KBM-7 (cell line): ENCODE measurements at regions not wholly inside any gene's neighbourhood (a gene's known extent, or its start where the extent isn't known, plus 50 kb on each side); places are given as distances from the start of the nearest gene placed in this dataset.

Experiments used
- DNase-seq: peaks from one replicate; pipeline ENCODE4 v3.0.0-alpha.2; 2015
- in situ Hi-C: fragments of 300-500 bp; cut with MboI; formaldehyde crosslinking; loops from 2 replicates; pipeline ENCODE4 v1.14.3; 2020; ENCODE audit warnings: low sequenced_read_pairs, low pct_unique_long_range_greater_than_20kb, mixed read lengths

GRCh38 chr1:14539953-14540563 is 58.4 kb upstream of the KAZN start:
- DNase-seq, result peak; percentile 7
- in situ Hi-C loops, result no loop called here

DNA sequence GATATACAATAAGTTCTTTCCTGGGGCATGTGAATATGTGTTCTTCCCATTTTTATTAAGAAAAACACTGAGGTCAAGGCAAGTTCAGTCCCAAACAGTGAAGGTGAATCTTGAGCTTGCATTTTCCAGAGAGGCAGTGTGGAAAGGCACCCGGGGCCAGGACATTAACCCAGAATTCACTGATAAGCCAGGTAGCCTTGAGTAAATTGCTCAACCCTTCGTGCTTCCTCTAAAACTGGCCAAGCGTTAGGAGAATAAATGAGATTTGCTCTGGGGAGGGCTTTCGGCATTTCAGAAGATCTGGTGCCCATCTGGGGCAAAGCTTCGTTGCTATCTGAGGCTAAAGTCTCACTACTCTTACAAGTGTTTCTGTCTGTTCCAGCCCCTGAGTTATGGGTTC is 57.1 kb upstream of the KAZN start:
- no peak for DNase-seq
- in situ Hi-C loops, result no loop called here

DNA sequence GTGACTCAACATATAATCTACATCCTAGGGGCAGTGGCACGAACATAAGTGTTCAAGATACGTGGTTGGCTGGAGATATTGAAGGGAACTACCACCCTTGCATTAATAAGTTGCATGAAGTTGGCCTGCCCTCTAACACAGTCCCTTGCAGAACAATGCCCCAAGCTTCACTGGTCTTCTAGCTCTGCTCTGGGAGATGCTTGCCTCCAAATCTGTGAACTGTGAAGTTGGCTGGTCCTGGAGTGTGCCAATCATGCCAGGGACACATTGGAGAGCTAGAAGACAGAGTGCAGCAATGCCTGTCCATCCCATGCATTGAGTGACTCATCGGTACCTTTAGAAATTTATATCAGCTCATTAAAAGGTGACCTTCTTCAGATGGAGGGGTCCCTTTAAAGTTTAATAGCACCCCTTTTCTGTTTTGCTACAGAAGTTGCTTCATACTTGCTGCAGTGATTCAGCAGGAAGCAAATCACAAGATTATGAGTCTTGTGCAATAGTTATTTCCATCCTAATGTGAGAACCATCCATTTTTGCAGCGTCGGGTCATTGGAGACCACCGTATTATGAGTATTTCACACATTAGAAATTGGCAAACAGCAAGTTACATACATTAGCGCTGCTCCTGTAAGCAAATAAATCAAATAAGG is 55.2 kb upstream of the KAZN start:
- in situ Hi-C loops, result no loop called here
- no peak for DNase-seq

DNA sequence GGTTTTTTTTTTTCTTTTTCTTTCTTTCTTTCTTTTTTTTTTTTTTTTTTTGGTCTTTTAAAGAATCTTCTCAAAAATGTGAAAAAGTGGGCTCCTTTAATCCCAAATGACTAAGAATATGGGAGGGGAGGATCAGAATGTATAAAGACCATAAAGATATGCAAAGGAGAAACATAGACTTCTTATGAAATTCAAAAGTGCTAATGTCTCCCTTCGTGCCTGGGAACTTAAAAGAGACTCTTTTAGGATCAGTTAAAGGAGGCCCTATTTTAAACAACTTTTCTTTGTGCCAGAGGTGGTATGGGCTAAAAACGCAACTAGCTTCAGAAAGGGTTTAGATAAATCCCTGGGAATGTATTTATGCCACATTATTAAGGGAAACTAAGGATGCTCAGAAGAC is 54.2 kb upstream of the KAZN start:
- no peak for DNase-seq

GRCh38 chr1:14545422-14546025 is 53.0 kb upstream of the KAZN start:
- in situ Hi-C loops, result no loop called here

More for the DNA sequence above, 54.2 kb upstream of the KAZN start:
- in situ Hi-C loops, result no loop called here

GRCh38 chr1:14546416-14546815 is 52.1 kb upstream of the KAZN start:
- DNase-seq, result no peak
- in situ Hi-C loops, result no loop called here

More at GRCh38 chr1:14545422-14546025, 53.0 kb upstream of the KAZN start:
- no peak for DNase-seq
